ENCODE measurements at regions not wholly inside any gene's neighbourhood (a gene's known extent, or its start where the extent isn't known, plus 50 kb on each side); places are given as distances from the start of the nearest gene placed in this dataset.
"Not testable (repeated sequence)": the region's sequence is repeated elsewhere in the genome, so short reads cannot be mapped to it uniquely, and the experiment has no call there.

DNA sequence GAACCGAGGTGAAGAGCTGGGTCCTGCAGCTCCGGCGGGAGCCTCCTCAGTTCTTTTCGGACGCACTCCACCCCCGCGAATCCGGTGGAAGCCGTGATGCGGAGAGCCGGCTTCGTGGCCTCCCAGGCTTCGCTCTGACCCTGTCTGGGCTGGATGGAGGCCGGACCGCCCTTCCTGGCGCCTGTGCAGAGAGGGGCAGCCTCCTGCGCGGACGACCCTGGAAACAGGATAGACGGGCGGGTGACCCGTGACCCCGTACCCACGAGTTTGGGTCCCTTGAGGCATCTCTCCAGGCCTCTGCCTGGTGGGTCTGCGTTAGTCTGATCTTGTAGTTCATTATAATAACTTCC lies 136.0 kb downstream of the FOXD4L6 start:
- Histone ChIP-seq H3K4me3 (peak overlapping the region; percentile 80 to 97), H3K27ac (peak overlapping the region; percentile 92 to 99), H3K4me1 (peaks cover 0 to 24% (median 10%) of the 10 kb centered on the region in 4 donors)
- H3K36me3 ChIP-seq; H3K9me3 ChIP-seq; H3K27me3 ChIP-seq; intact Hi-C loops (cut with DNase I; ENCODE audit: low total_unique reads): not testable (repeated sequence)
- peak; percentile 57 to 82 for DNase-seq

DNA sequence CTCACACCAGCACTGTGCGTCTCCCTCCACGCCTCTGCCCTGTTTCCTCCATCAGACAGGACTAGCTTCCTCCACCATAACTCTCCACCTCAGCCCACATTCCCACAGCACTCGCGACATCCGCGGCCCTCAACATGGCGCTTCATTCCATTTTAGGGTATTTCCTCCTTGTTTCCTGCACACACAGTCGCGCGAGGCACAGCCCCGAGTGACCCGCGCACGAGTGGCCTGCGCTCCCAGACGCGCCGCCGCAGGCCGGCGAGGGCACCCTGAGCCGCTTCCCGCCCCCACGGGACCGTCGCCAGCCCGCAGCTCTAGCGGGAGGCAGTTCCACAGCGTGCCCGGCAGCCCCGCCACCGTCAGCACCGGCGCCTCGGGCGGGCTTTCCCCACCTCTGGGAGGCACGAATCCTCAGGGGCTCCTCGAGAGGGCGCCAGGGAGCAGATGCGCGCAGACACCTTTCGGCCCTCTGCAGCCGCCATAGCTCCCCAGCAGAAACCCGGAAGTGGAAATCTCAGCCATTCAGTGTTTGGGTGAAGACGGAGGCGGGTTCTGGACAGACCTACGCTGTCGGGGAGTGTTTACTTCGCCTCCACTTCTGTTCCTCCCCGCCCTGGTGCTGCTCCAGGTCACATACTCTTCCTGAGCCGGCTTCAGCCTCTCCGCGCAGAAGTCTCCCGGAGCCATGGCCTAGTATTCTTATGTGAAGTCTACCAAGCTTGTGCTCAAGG lies 136.6 kb downstream of the FOXD4L6 start:
- DNase-seq, result peak; percentile 98 to 99
- H3K27me3 ChIP-seq; H3K9me3 ChIP-seq; H3K36me3 ChIP-seq; intact Hi-C loops (cut with DNase I; ENCODE audit: low total_unique reads): not testable (repeated sequence)
- Histone ChIP-seq H3K27ac (peak overlapping the region; percentile 92 to 99), H3K4me1 (peaks cover 0 to 24% (median 9%) of the 10 kb centered on the region in 4 donors), H3K4me3 (peak overlapping the region; percentile 80 to 97)
- TF ChIP-seq, protein P1, sequence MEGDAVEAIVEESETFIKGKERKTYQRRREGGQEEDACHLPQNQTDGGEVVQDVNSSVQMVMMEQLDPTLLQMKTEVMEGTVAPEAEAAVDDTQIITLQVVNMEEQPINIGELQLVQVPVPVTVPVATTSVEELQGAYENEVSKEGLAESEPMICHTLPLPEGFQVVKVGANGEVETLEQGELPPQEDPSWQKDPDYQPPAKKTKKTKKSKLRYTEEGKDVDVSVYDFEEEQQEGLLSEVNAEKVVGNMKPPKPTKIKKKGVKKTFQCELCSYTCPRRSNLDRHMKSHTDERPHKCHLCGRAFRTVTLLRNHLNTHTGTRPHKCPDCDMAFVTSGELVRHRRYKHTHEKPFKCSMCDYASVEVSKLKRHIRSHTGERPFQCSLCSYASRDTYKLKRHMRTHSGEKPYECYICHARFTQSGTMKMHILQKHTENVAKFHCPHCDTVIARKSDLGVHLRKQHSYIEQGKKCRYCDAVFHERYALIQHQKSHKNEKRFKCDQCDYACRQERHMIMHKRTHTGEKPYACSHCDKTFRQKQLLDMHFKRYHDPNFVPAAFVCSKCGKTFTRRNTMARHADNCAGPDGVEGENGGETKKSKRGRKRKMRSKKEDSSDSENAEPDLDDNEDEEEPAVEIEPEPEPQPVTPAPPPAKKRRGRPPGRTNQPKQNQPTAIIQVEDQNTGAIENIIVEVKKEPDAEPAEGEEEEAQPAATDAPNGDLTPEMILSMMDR (IDR thresholded peaks at IDR 0.05), result peak; percentile 71 to 98

DNA sequence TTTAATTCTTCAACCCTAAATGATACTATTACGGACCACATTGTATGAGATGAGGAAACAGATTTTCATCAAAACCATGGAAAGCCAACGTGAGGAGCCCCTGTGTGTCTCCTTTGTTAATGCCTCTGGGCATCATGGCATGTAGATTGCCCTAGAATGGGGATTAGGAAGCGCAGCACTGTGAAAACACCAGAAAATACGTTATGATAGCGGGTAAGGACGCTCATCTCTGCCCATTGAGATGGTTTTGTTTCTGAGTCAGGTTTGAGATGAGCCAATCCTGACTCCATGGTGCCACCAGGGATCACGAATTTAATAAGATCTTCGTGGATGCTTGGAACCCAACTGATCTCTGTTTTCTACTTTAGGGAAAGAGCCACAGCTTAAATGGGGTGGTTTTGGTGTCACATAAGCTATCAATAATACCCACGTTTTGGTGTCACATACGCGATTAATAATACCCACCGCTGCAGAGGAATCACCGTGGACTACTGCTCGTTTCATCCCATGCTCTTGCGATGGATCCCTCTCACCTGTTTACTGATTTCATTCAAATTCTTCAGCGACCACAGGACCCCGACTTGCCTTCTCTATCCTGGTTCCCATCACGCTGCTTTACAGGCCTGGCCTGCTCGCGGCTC lies 137.3 kb downstream of the FOXD4L6 start:
- H3K9me3 ChIP-seq; intact Hi-C loops (cut with DNase I; ENCODE audit: low total_unique reads); H3K36me3 ChIP-seq; DNase-seq; H3K27me3 ChIP-seq: not testable (repeated sequence)
- Histone ChIP-seq H3K4me3 (peak overlapping the region; percentile 80 to 97), H3K4me1 (peaks cover 0 to 24% (median 7%) of the 10 kb centered on the region in 4 donors), H3K27ac (peak overlapping the region; percentile 92 to 99)

DNA sequence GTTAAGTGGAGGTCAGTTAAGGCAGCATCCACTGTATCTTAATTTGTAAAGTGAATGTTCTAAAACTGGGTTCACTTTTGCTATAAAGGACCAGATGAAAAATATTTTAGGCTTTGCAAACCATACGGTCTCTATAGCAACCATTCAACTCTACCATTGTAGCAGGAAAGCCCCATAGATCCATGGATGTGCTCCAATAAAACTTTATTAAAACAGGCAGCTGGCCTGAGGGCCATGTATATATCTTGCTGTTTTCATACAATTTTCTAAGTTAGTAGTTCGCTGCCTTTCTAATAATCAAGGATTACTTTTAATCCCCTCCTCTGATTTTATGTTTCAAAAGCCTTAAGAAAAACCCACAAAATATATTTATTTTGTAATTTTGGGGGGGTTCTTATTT lies 142.1 kb downstream of the FOXD4L6 start:
- H3K27ac ChIP-seq; intact Hi-C loops (cut with DNase I; ENCODE audit: low total_unique reads); H3K9me3 ChIP-seq; H3K36me3 ChIP-seq; H3K4me1 ChIP-seq; H3K27me3 ChIP-seq; H3K4me3 ChIP-seq; DNase-seq: not testable (repeated sequence)

- intact Hi-C loops (cut with DNase I; ENCODE audit: low total_unique reads); H3K4me3 ChIP-seq; H3K4me1 ChIP-seq; H3K9me3 ChIP-seq; H3K36me3 ChIP-seq; H3K27me3 ChIP-seq; H3K27ac ChIP-seq; DNase-seq: not testable (repeated sequence)
Measured at GRCh38 chr9:40975351-40975750, 153.1 kb downstream of the FOXD4L6 start.

GRCh38 chr9:40974912-40975311 lies 153.6 kb downstream of the FOXD4L6 start:
- DNase-seq; H3K9me3 ChIP-seq; intact Hi-C loops (cut with DNase I; ENCODE audit: low total_unique reads); H3K4me3 ChIP-seq; H3K27me3 ChIP-seq; H3K27ac ChIP-seq; H3K4me1 ChIP-seq; H3K36me3 ChIP-seq: not testable (repeated sequence)

DNA sequence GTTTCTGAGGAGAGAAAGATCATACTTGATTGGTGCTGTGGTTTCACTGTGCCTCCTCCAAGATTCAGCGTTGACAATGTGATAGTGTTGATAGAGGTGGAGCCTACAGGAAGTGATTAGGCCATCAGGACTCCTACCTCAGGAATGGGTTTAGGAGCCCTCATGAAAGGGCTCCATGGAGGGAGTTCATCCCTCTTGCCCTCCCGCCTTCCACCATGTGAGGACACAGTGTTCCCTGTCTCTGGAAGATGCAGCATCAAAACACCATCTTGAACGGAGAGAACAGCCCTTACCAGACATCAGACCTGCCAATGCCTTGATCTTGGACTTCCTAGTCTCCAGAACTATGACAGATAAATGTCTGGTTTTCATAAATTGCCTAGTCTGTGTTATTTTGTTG lies 156.7 kb downstream of the FOXD4L6 start:
- H3K4me1 ChIP-seq; DNase-seq; intact Hi-C loops (cut with DNase I; ENCODE audit: low total_unique reads); H3K36me3 ChIP-seq; H3K27ac ChIP-seq; H3K27me3 ChIP-seq; H3K9me3 ChIP-seq; H3K4me3 ChIP-seq: not testable (repeated sequence)

DNA sequence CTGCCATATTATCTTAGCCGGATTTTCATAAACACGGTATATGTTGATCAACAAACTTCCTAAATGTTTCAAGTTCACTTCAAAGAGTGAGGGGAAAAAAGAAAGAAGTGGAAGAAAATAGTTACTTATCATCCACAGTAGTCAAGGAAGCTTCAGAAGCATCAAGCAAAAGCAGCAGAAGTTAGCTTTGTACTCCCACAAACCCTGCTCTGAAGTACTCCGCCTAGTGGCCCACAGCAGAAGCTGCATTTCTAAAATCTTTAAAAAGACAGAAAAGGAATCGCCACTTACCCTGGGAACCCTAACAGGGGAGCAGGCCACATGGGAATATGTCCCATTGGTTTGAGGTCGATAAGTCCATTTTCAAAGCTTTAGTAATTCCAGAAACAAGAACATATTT lies 158.1 kb downstream of the FOXD4L6 start:
- intact Hi-C loops (cut with DNase I; ENCODE audit: low total_unique reads); H3K9me3 ChIP-seq; H3K4me1 ChIP-seq; H3K36me3 ChIP-seq; DNase-seq; H3K27me3 ChIP-seq; H3K4me3 ChIP-seq; H3K27ac ChIP-seq: not testable (repeated sequence)

DNA sequence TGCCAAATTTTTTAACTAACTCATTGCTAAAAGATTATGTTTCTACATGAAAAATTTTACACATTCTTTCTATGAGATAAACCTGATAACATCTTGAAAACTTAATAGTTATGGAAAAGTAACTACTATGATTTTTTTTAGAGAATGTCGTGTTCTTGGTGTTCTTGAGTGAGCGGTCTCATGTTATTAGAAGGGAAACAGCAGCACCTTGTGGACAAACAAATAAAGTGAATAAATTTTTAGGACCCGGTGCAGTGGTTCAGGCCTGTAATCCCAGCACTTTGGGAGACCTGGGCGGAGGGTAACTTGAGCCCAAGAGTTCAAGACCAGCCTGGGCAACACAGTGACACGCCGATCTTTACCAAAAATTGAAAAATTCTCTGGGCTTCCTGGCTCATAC lies 166.0 kb downstream of the FOXD4L6 start:
- H3K4me3 ChIP-seq; intact Hi-C loops (cut with DNase I; ENCODE audit: low total_unique reads); H3K27ac ChIP-seq; H3K36me3 ChIP-seq; DNase-seq; H3K4me1 ChIP-seq; H3K9me3 ChIP-seq; H3K27me3 ChIP-seq: not testable (repeated sequence)

- DNase-seq; H3K9me3 ChIP-seq; H3K27ac ChIP-seq; intact Hi-C loops (cut with DNase I; ENCODE audit: low total_unique reads); H3K4me1 ChIP-seq; H3K4me3 ChIP-seq; H3K27me3 ChIP-seq: not testable (repeated sequence)
- peaks cover 0 to 20% (median 11%) of the 10 kb centered on the region in 3 donors for H3K36me3 ChIP-seq
Measured at GRCh38 chr9:40951876-40952494, 176.5 kb downstream of the FOXD4L6 start.

DNA sequence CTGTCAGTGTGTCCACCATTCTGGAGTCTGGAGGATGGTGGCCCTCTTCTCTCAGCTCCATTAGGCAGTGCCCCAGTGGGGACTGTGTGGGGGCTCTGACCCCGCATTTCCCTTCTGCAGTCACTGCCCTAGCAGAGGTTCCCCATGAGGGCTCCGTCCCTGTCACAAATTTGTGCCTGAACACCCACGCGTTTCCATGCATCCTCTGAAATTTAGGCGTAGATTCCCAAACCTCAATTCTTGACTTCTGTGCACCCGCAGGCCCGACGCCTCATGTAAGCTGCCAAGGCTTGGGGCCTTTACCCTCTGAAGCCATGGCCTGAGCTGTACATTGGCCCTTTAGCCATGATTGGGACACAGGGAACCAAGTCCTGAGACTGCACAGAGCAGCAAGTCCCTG lies 182.3 kb downstream of the FOXD4L6 start:
- peaks cover 0 to 20% (median 15%) of the 10 kb centered on the region in 3 donors for H3K9me3 ChIP-seq
- H3K4me3 ChIP-seq; intact Hi-C loops (cut with DNase I; ENCODE audit: low total_unique reads); H3K27me3 ChIP-seq; H3K27ac ChIP-seq; DNase-seq; H3K4me1 ChIP-seq; H3K36me3 ChIP-seq: not testable (repeated sequence)

- H3K27ac ChIP-seq; DNase-seq; H3K4me3 ChIP-seq; H3K27me3 ChIP-seq; intact Hi-C loops (cut with DNase I; ENCODE audit: low total_unique reads); H3K36me3 ChIP-seq; H3K4me1 ChIP-seq: not testable (repeated sequence)
- H3K9me3 ChIP-seq, result peaks cover 2 to 23% (median 19%) of the 10 kb centered on the region in 3 donors
Measured at GRCh38 chr9:40942730-40943129, 185.8 kb downstream of the FOXD4L6 start.

DNA sequence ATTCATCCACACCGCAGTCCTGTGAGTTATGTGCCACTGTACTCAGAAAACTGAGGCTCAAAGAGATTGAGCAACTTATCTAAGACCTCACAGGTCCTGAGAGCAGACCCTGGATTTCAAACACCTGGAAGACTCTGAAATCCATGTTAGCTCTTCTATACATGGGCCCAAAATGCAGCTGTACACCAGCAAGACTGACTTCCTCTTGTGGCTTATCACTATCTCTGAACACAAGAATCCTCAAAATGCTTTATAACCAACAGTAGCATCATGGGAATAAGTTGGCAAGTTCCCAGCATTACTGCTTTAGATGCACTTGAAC lies 188.6 kb downstream of the FOXD4L6 start:
- DNase-seq; intact Hi-C loops (cut with DNase I; ENCODE audit: low total_unique reads); H3K27ac ChIP-seq; H3K4me1 ChIP-seq; H3K4me3 ChIP-seq; H3K36me3 ChIP-seq; H3K27me3 ChIP-seq: not testable (repeated sequence)
- peaks cover 2 to 34% (median 27%) of the 10 kb centered on the region in 3 donors for H3K9me3 ChIP-seq
